HG02571 (cell line): ENCODE measurements at regions not wholly inside any gene's neighbourhood (a gene's known extent, or its start where the extent isn't known, plus 50 kb on each side); places are given as distances from the start of the nearest gene placed in this dataset.

ENCODE experiments used
- ATAC-seq: cut with Tn5 transposase; IDR thresholded peaks from one replicate; pipeline ENCODE4 v1.9.1; 2021; ENCODE audit warnings: mild to moderate bottlenecking, moderate library complexity; ENCODE audit not compliant: unreplicated experiment

DNA sequence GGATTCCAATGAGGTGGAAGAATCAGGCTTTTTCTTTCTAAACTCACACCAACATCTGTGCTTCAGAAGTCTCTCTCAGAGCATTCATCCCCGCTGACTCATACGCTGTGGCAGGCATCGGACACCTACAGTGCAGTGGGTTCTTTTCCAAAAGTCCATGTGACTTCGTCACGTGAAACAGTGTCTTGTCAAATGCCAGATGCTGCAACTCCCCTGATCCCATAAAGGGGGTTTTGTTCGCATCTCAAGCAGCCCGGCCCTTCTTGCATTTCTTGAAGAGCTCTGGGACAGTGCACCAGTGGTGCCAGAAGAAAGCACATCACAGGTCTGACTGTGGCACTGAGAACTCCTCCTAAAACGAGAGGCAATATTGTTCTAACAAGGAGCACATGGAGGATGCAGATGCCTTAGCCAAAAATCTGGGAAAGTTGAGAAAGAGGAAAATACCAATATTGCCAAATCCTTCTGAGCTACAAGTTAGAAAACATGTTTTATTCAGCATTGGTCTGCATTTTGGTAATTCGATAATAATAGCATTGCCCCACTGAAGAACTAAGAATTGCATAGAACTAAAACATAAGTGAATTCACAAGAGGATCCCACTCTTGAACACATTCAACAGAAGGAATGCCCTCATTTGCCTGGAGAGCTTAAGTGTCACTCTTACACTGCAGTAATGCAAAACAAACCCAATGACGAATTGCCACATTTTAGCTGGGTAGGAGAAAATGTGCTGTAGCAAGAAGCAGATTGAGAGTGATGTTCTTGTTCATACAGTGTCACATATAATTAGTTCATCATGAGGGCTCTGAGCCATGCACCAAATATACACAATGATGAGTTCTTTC lies 204.4 kb downstream of the CXCL12 start:
- ATAC-seq, result no peak

DNA sequence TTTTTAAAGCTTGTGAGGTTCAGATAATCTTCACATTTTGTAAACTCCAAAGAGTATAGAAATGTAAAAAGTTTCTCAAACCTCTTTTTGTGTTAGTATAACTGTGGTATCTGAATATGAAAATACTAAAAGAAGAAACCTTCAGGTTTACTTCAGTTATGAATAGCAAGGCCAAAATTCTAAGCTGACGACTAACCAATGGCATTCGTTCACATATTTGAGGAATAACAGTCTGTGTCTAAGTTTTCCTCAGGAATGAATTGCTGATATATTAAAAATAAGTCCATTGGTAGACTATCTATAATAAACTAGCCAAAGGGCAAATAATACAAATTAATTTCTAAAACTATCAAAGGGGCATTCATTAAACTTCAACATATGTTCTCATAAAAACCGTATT lies 206.0 kb downstream of the CXCL12 start:
- ATAC-seq, result no peak

DNA sequence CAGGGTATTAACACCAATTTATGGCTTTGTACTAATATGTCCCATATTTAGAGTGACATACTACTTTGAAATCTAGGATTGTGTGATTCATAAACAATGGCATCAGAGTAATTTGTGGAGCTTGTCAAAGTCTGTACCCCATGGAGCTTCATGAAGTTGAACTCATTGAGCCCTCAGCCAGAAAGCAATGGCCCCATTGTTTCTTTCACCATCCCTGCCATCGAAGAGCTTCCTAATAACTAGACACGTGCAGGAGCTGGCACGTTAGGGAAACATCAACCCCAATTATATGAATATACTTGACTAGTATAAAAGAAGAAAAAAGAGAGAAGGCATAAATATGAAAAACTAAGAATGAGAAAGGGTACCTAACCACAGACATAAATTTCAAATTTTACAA lies 206.6 kb downstream of the CXCL12 start:
- no peak for ATAC-seq

DNA sequence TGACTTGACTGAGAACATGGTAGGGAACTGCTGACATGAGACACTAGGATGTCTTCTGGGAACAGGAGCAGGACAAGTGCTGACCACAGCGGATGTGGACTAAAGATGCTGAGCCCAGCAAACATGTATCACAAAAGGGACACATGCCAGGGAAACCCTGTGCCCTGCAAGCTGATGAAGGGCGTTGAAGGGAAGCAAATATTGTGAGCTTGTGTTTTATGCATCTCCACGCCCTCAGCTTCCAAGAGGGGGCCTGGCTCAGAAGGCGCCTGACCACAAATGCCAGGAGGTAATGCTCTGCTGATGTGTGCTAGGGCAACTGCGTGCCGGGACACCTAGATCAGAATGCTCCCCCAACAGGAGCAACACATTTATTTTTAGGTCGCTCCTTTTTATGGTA lies 207.3 kb downstream of the CXCL12 start:
- no peak for ATAC-seq

DNA sequence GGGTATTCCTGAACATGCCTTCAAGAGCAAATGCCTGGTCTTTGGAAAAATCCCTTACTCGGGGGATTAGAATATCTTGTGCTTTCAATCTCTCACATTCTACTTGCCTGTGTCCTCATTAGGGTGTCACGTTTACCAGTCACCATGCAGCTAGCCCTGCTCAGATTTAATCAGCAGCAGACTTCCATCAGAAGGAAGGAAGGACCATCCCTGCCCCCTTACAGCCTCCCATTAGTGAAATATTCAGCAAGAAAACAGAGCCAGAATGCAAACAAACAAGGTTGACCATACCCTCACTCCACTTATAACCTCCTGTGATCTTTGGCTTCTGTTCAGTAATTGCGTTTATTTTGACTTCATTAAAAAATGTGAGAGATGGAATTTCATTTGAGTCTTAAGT lies 208.6 kb downstream of the CXCL12 start:
- no peak for ATAC-seq

DNA sequence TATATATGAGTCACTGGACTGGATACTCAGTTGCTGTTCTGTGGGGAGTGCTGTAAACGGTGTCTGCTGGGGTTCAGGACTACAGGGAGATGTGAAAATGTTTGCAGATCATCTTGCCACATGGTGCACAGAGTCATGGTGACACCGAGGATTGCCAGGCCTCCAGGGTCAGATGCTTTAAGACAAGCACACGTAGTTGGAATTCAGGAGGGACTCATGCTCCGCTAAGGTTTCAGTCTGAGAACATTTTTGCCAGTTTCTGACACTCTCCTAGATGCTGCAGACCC lies 211.3 kb downstream of the CXCL12 start:
- ATAC-seq, result no peak

DNA sequence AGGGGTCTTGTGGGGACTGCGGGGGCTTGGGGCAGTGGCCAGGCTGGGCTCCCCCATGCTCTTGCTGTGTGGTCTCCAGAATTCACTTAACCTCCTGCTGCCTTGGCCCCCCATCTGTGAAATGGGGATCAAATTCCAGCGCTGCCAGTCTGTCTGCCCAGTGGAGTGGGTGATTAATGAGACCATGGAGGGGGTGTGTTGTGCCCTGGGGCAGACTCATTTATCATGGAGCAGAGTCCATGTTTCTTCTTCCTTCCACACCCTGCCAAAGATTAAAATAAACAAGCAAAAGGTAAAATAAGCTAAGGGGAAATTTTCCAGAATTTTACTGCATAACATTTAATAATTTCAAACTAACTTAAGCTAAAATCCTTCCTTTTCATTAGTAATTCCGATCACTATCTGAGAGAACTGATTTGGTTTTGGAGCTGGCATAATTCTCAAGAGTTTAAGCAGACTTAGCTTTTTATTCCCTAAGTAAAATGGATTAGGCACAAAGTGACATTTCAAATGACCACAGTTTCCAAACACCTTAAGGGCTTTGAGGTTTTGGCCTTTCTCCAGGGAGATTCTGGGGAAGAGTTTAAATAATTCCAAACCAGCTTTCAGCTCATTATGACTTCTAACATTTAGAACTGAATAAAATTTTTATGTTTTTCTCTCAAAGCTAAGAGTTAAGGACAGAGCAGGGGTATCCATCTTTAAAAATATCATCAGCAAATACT lies 211.9 kb downstream of the CXCL12 start:
- ATAC-seq, result no peak

DNA sequence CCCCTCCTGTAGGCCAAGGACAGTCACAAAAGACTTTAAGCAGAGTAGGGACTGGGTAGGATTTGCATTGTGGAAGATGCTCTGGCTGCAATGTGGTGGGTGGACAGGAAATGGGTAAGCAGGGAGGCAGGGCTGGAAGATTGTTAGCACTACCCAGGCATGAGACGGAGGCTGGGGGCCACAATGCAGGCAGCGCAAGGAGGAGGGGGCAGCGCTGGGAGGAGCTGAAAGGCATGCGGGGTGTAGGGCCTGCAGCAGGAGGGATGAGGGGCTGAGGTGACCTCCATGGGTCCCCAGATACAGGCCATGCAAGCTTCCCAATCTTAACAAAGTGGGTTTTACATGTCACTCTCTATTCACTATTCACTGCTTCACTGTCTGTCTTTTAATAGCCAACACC lies 213.1 kb downstream of the CXCL12 start:
- ATAC-seq, result no peak

DNA sequence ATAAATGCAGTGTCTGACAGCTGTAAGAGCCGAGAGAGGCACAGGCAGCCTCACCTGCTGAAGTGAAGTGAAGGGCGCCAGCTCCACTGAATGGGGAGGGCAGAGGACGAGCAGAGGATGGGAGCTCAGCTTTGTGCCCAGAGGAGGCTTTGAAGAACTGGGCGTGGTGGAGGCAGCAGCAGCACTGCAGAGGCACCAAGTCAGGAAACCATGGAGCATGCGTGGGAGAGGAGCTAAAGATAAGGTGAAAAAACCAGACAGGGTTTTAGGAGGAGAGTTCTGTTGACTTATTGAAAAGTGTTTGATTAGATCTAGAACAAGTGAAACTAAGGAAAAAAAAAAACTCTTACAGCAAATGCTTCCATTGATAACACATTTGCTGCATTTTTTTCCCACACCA lies 216.4 kb downstream of the CXCL12 start:
- ATAC-seq, result no peak

DNA sequence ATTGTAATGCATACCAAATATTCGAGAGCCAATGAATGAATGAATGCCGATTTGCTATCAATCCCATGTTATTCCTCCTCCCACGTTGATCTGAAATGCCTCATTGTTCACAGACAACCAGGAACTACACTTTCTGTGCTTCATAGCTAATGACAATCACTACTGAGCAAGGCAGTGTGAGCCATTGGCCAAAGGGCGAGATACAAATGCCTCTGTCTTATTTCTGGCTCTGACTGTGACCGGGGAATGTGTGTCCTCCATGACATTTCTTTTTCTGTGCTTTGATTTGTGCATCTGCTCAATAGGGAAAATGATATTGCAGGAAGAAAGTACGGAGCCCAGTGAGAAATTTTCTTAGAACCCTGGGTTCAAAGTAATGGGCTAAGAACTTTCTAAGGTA lies 217.1 kb downstream of the CXCL12 start:
- no peak for ATAC-seq

DNA sequence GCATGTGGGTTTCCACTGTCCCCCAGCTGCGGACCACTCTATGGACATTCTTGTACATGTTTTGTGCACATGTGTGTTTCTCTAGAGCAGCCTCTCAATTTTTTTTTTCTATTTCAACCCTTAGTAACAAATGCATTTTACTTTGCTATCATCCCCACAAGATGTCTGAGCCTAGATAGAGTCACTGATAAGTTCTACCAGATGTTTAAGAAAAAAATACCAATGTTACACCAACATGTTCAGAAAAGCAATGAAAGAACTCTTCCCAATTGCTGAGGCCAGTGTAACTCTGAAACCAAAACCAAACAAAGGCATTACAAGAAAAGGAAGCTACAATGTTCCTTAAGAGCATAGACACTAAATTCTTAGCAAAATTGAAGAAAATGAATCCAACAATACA lies 218.5 kb downstream of the CXCL12 start:
- ATAC-seq, result no peak

DNA sequence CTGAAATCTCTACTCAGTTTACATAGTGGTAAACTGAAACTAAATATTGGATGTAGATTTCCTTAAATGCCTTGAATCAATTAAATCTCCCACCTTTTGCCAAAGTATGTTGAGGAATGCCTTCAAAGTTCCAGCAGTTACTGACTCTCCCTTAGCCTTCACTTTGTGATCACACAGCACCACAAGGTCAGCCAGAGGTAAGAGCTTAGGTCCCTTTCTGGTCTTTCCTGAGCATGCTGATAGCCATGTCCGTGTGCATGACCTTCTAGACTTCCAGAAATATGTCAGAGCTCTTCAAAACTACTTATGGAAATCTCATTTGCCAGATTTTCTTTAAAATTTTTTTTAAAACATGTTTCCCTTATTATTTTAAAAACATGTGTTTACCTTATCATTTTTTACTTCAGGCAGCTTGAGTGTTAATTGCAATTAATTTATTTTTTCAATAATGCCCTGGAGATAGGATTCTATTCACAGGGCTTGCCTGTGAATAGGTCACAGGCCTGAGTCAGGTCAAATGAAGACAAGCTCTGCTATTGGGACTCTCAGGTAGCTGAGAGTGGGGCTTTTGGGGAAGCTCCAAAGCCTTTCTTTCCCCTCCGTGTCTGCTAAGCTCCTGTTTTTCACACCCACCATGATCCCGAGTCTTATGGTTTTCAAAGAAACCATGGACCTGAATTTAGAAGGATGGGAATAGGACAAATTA lies 220.5 kb downstream of the CXCL12 start:
- no peak for ATAC-seq

DNA sequence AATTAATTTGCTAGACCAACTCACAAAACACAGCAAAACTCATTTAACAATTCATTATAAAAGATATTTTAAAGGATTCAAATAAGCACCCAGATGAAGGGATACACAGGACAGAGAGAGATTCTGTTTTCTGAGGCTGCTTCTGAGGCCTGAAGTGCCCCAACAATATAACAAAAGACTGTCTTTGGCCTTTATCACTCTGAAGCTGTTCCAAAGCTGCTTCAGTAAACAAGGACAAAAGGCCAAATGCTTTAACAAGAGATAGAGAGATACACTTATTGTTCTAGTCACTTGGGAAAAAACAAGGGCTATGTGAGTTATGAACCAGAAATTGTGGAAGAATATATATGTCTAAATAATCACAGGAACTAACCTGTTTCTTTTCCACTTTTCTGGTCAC lies 223.7 kb downstream of the CXCL12 start:
- ATAC-seq, result no peak

DNA sequence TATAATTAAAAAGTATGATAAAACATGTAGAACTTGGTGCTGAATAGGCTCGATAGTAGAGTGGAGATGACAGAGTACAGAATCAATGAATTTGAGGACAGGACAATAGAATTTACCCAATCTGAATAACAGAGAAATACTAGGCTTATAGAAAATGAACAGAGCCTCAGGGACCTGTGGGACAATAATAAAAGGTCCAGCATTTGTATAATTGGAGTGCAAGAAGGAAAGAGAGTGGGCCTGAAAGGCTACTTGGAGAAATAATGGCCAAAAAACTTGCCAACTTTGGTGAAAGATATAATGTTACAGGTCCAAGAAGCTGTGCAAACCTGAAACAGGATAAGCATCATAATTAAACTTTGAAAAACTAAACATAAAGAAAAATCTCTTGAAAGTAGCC lies 227.3 kb downstream of the CXCL12 start:
- ATAC-seq, result no peak

DNA sequence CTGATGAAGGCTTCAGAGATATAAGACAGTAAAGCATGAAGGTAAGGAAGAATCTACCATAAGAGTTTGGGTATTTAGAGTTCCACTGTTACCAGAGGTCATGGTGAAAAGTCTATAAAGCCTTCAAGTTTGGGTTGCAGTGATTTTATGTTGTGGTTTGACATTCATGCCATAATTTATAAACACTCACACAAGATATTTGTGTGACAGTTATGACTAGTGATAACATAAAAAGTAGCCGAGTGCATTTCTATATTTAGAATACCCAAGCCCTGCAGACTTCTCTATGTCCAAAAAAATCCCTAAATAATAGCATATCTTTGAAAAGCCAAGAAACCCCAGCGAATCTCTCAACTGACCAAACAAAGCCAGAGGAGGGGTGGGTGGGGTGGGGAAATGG lies 229.9 kb downstream of the CXCL12 start:
- no peak for ATAC-seq

DNA sequence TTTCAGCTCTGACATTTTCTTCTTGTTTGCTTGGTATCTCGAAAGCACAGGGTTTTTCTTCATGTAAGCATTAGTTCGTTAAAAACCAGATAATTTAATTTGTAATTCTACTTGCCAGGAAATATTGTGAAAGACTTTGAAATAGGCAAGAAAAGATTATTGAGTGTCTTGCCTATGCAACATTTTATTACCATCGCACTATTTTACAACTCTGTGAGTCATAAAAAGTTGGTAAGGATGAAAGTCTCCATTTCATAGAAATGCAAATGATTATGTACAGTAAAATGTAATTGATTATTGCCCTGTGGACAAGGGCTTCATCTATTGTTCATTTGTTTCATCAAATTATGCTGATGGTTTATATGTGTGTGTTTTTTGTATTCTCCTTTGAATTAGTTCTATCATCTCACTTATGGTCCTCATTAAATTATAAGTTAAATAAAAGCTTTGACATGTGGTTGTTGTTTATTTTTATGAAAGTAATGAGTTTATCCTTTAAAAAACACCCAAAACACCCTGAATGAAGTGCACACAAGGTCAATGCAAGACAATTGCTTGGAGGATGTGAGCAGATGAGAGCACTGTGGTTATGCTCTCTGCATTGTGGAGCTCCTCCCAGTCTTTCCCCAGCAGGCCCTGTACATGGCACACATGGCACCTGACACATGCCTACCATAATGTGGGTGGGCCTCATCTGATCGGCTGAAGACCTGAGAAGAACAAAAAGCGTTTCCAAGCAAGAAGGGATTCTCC lies 230.8 kb downstream of the CXCL12 start:
- no peak for ATAC-seq

DNA sequence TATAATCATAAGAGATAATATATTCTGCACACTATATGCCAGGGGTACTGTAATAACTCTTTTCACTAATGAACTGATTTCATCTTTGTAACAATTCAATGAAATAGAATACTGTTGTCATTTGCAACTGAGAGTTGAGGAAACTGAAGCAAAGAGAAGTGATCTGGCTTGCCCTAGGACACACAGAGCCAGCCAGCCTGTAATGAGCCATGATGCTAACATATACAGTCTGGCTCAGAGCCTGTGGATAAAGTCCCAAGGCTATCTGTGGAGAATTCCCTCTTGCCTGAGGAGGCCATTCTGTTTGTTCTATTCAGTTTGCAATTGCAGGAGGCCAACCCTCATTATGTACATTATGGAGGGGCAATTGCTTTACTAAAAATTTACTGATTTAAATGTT lies 241.3 kb downstream of the CXCL12 start:
- ATAC-seq, result no peak

DNA sequence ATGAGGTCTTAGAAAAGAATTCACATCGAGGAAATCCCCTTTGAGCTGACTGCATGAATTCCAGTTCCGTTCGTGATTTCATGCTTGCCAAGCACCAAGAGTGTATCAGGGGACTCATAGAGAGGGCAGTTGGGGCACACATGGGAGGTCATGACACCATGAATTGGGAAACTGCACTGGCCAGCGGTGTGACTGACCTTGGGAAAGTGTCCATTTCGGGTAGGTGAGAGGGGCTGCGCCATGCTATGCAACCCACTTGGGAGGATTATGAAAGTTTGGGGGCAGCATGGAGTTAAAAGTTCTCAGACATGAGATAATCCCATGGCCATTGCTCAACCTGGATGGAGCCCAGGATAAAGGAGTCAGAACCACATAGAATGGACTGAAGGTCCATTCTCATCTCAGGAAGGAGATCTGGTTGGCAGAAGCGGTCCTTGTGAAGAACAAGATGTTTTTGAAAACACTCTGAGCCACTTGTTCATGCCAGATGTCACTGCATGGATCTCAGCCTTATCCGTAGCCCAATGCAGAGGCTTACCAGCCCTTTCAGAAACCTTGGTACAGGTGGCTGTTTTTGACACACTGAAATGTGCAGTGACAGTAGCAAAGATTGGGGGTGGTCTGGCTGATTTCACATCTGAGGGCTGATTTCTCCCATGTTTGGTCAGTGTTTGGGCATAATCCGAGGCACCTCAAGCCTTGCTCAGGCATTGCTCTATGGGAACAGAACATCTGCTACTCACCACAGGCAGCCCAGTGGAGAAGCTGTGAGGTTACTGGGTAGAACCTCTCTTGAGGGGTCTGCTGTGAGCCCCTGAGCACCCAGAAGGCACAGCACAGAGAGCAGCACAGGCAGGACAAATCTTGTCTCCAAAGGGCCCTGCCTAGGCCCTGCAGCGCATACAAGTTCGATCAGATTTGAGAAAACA lies 252.3 kb downstream of the CXCL12 start:
- no peak for ATAC-seq

DNA sequence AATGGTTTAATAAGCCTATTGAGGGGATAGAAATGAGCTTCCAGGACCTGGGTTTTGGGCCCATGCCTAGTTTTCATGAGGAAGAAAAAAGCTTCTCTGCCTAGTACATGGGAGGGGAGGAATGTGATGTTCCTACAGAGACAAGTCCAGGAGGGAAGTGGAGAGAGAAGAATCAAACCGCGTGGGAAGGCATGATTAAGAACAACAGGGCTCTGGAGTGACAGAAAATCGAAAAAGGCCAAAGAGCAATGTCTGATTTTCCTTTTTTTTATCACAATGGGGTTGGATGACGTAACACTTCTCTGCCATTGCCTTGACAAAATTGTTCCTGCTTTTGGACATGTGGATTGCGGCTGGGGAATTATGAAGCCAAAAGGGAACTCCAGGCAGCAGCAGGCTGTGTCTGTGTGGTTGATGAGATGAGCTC lies 258.6 kb downstream of the CXCL12 start:
- ATAC-seq, result no peak

DNA sequence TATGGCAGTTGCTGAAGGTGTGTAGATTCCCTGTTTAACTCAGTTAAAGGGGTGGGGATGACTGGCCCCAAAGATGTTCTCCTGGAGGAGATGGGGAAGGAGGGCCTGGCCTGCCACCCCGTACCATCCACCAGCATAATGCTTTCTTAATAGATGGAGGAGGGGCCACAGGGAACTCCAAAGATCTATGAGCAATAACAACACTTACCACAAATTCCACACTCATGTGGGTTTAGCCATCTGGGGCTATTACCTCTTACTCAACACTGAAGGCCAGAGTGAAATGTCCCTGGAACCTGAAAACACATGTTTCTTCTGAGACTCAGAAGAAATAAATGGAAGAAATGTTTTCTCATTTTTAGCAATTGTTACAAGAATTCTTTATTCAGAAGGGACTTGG lies 259.0 kb downstream of the CXCL12 start:
- no peak for ATAC-seq
